ENCODE measurements at regions not wholly inside any gene's neighbourhood (a gene's known extent, or its start where the extent isn't known, plus 50 kb on each side); places are given as distances from the start of the nearest gene placed in this dataset.
"Not testable (repeated sequence)": the region's sequence is repeated elsewhere in the genome, so short reads cannot be mapped to it uniquely, and the experiment has no call there.

GRCh38 chr16:29176154-29176470, 191.3 kb downstream of the LAT start:
- not testable (repeated sequence) for TF ChIP-seq CTCF, POLR2A (IDR thresholded peaks at IDR 0.05)

Data from esophagus squamous epithelium (tissue), 4 donors.